GM12874 (cell line): ENCODE measurements at regions not wholly inside any gene's neighbourhood (a gene's known extent, or its start where the extent isn't known, plus 50 kb on each side); places are given as distances from the start of the nearest gene placed in this dataset.

ENCODE experiments used
- TF ChIP-seq, protein P1 (sequence below): IDR thresholded peaks from 2 replicates; pipeline ENCODE4 v1.5.1; 2011; ENCODE audit warnings: low read depth, mild to moderate bottlenecking, control low read depth, low read length, moderate library complexity; ENCODE audit not compliant: insufficient read depth

- TF ChIP-seq, protein P1, sequence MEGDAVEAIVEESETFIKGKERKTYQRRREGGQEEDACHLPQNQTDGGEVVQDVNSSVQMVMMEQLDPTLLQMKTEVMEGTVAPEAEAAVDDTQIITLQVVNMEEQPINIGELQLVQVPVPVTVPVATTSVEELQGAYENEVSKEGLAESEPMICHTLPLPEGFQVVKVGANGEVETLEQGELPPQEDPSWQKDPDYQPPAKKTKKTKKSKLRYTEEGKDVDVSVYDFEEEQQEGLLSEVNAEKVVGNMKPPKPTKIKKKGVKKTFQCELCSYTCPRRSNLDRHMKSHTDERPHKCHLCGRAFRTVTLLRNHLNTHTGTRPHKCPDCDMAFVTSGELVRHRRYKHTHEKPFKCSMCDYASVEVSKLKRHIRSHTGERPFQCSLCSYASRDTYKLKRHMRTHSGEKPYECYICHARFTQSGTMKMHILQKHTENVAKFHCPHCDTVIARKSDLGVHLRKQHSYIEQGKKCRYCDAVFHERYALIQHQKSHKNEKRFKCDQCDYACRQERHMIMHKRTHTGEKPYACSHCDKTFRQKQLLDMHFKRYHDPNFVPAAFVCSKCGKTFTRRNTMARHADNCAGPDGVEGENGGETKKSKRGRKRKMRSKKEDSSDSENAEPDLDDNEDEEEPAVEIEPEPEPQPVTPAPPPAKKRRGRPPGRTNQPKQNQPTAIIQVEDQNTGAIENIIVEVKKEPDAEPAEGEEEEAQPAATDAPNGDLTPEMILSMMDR = no peak
Observed at GRCh38 chr12:77130193-77130592, 64.8 kb upstream of the E2F7 start.

GRCh38 chr12:77124767-77125166, 59.4 kb upstream of the E2F7 start:
- TF ChIP-seq, protein P1 = no peak

DNA sequence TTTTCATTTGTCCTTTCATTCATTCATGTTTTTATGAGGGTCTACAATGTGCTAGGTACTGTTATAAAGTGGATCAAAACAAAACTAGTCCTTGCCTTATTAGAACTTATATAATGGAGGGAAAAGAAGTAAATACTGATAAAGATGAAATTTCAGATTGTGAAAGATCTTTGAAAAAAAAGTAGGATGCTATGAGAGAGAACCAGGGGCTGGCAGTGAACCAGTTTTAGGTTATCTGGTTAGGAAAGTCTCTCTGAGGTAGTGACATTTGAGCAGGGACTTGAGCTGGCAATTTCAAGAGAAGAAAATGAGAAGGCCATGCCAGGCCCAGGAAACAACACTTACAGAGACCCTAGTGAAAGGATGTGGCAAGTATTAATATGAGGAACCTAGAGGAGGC, 57.3 kb upstream of the E2F7 start:
- TF ChIP-seq, protein P1 = no peak

GRCh38 chr12:77122236-77122635, 56.9 kb upstream of the E2F7 start:
- TF ChIP-seq, protein P1 = no peak

- TF ChIP-seq, protein P1 = no peak
Observed at GRCh38 chr12:77120156-77121085, 55.1 kb upstream of the E2F7 start.

- TF ChIP-seq, protein P1 = no peak
Observed at GRCh38 chr12:77118696-77119095, 53.3 kb upstream of the E2F7 start.

DNA sequence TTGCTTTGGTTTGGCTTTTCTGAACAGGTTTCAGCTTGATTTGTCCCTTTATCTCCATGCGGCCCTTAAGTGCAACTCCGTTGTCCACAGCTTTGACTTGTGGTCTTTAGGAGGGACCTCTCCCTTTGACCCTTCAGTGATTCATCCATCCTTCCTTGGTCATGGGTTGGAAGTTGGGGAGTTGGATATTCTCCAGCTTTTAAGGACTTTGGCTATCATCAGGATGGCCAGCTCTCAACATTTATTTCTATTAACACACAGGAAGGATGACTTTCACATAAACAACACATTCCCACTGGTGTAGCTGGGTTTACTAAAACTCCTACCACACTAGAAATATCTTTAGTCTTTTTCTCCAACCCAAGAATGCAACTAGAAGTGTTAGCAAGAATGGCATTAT, 50.9 kb upstream of the E2F7 start:
- TF ChIP-seq, protein P1 = no peak
